ENCODE measurements at regions not wholly inside any gene's neighbourhood (a gene's known extent, or its start where the extent isn't known, plus 50 kb on each side); places are given as distances from the start of the nearest gene placed in this dataset.

- DNase-seq, result no peak
These were observed 175.2 kb upstream of the GRIN2B start for GRCh38 chr12:14156606-14157005.

GRCh38 chr12:14157088-14157747 is 175.8 kb upstream of the GRIN2B start:
- DNase-seq, result no peak

- DNase-seq, result no peak
These were observed 182.9 kb upstream of the GRIN2B start for GRCh38 chr12:14164266-14164665.

GRCh38 chr12:14167005-14167628 is 185.7 kb upstream of the GRIN2B start:
- peak; percentile 38 for DNase-seq

- no peak for DNase-seq
These were observed 187.9 kb upstream of the GRIN2B start for GRCh38 chr12:14169281-14169680.

GRCh38 chr12:14171106-14171505 is 189.7 kb upstream of the GRIN2B start:
- DNase-seq, result no peak

GRCh38 chr12:14175206-14175605 is 190.3 kb upstream of the ATF7IP start:
- no peak for DNase-seq

GRCh38 chr12:14185427-14186192 is 179.9 kb upstream of the ATF7IP start:
- peak; percentile 25 for DNase-seq

- DNase-seq, result no peak
These were observed 179.3 kb upstream of the ATF7IP start for GRCh38 chr12:14186193-14186502.

- DNase-seq, result no peak
These were observed 178.5 kb upstream of the ATF7IP start for GRCh38 chr12:14187002-14187401.

GRCh38 chr12:14187966-14188365 is 177.5 kb upstream of the ATF7IP start:
- DNase-seq, result no peak

- no peak for DNase-seq
These were observed 176.7 kb upstream of the ATF7IP start for GRCh38 chr12:14188744-14189143.

GRCh38 chr12:14190694-14191093 is 174.8 kb upstream of the ATF7IP start:
- DNase-seq, result no peak

GRCh38 chr12:14191612-14192011 is 173.9 kb upstream of the ATF7IP start:
- DNase-seq, result no peak

GRCh38 chr12:14193639-14194038 is 171.8 kb upstream of the ATF7IP start:
- DNase-seq, result no peak

- DNase-seq, result no peak
These were observed 170.9 kb upstream of the ATF7IP start for GRCh38 chr12:14194572-14194971.

- no peak for DNase-seq
These were observed 165.9 kb upstream of the ATF7IP start for GRCh38 chr12:14199455-14200198.

GRCh38 chr12:14200598-14200997 is 164.9 kb upstream of the ATF7IP start:
- no peak for DNase-seq

- DNase-seq, result no peak
These were observed 164.2 kb upstream of the ATF7IP start for GRCh38 chr12:14201291-14201690.

GRCh38 chr12:14207905-14208551 is 157.5 kb upstream of the ATF7IP start:
- DNase-seq, result no peak

- no peak for DNase-seq
These were observed 153.5 kb upstream of the ATF7IP start for GRCh38 chr12:14211947-14212387.

GRCh38 chr12:14213542-14213941 is 151.9 kb upstream of the ATF7IP start:
- no peak for DNase-seq

GRCh38 chr12:14214495-14214894 is 151.0 kb upstream of the ATF7IP start:
- no peak for DNase-seq
